ENCODE measurements at regions not wholly inside any gene's neighbourhood (a gene's known extent, or its start where the extent isn't known, plus 50 kb on each side); places are given as distances from the start of the nearest gene placed in this dataset.
"Not testable (repeated sequence)": the region's sequence is repeated elsewhere in the genome, so short reads cannot be mapped to it uniquely, and the experiment has no call there.

DNA sequence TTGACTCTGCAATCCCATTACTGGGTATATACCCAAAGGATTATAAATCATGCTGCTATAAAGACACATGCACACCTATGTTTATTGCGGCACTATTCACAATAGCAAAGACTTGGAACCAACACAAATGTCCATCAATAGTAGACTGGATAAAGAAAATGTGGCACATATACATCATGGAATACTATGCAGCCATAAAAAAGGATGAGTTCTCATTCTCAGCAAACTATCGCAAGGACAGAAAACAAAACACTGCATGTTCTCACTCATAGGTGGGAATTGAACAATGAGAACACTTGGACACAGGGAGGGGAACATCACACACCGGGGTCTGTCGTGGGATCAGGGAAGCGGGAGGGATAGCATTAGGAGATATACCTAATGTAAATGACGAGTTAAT, 81.1 kb upstream of the USP24 start:
- intact Hi-C loops (cut with micrococcal nuclease), result not testable (repeated sequence)

GRCh38 chr1:55289614-55290013, 74.5 kb upstream of the USP24 start:
- intact Hi-C loops (cut with micrococcal nuclease), result loop anchor here (10.0 kb wide), 1 partner anchor 1535 kb away; no protein-coding TSS in a partner anchor

DNA sequence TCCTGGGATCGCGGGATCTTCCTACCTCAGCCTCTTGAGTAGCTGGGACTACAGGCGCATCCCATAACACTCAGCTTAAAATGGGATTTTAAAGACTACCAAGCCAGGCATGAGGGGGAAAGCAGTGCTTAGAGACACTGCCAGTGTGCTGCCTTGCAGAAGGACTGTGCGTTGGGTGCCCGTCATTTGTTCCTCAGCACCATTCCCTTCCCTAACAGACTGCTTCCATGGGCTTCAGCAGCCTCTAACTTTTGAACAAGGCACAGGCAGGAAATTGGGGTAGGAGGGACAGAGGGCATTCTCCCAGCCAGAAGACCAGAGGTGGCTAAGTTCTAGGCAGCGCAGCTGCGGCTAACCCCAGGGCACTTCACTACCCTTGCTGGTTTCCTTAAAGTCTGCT, 73.9 kb upstream of the USP24 start:
- intact Hi-C loops (cut with micrococcal nuclease), result loop anchor here (10.0 kb wide), 1 partner anchor 1536 kb away; no protein-coding TSS in a partner anchor

DNA sequence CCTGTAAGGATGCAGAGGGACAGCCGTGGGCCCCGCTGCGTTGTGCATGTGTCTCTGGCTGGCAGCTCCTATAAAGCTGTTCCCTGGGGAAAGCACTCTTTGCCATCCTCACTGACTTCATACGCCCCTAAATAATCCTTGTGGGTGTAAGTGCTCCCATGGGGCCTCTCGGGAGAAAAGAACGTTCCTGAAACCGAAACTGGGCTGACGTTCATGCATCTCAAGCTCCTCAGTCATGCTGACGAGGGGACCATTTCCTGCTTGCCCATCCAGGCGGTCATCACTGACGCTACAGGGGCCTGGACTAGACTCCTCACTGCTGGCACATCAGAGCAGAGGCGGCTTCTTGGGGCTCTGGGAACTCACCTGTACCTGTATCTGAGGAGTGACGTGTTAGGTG, 73.1 kb upstream of the USP24 start:
- intact Hi-C loops (cut with micrococcal nuclease), result loop anchor here (10.0 kb wide), 1 partner anchor 1537 kb away; no protein-coding TSS in a partner anchor

DNA sequence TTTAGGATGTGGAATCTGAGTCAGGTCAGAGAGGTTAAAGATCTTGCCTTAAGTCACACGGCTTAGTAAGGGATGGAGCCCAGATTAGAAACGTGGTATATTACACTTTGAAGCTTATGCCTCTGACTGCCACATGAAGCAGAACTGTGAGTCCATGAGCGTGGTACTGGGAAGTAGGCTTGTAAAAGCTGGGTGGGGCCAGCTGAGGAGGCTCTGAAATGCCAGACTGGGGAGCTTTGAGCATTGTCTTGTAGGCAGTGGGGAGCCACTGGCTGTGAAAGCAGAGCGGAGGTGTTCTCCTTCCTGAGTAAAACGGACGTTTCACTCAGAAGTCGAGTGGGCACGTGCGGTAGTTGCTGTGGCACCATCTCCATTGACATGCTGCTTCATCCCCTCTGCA, 72.6 kb upstream of the USP24 start:
- intact Hi-C loops (cut with micrococcal nuclease), result loop anchor here (10.0 kb wide), 1 partner anchor 1537 kb away; no protein-coding TSS in a partner anchor

- intact Hi-C loops (cut with micrococcal nuclease), result loop anchor here (10.0 kb wide), 1 partner anchor 1538 kb away; no protein-coding TSS in a partner anchor
These were observed 71.9 kb upstream of the USP24 start for GRCh38 chr1:55286856-55287602.

- intact Hi-C loops (cut with micrococcal nuclease), result loop anchor here (2.0 to 10.0 kb wide), 3 partner anchors 53 to 1539 kb away; no protein-coding TSS in a partner anchor
These were observed 70.7 kb upstream of the USP24 start for GRCh38 chr1:55285834-55286233.

- intact Hi-C loops (cut with micrococcal nuclease), result loop anchor here (2.0 to 10.0 kb wide), 3 partner anchors 54 to 1540 kb away; no protein-coding TSS in a partner anchor
These were observed 69.7 kb upstream of the USP24 start for GRCh38 chr1:55284856-55285255.

DNA sequence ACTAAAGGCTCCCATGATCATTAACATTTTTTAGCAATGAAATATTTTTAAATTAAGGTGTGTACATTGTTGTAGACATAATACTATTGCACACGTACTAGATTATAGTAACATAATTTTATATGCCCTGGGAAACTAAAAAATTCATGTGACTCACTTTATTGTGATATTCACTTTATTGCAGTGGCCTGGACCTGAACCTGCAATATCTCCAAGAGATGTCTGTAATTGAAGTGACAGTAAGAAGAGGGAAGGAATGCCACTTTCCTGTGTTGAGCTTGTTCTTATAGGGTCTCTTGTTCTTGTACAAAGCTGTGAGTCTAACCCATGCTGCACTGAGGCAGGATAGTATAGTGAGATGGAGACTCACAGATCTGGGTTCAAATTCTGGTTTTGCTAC, 66.9 kb upstream of the USP24 start:
- intact Hi-C loops (cut with micrococcal nuclease), result loop anchor here (10.0 kb wide), 1 partner anchor 1543 kb away; no protein-coding TSS in a partner anchor

GRCh38 chr1:55280731-55281130, 65.6 kb upstream of the USP24 start:
- intact Hi-C loops (cut with micrococcal nuclease), result loop anchor here (10.0 kb wide), 1 partner anchor 1544 kb away; no protein-coding TSS in a partner anchor

DNA sequence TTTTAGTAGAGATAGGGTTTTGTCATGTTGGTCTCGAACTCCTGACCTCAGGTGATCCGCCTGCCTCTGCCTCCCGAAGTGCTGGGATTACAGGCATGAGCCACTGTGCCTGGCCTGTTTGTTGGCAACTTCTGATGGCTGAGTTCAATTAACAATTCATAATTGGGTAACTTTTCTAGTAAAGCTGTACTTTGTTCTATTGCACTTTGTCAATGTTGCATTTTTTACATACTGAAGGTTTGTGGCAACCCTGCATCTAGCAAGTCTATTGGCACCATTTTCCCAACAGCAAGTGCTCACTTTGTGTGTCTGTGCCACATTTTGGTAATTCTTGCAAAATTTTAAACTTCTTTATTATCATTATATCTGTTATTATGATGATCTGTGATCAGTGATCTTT, 64.5 kb upstream of the USP24 start:
- intact Hi-C loops (cut with micrococcal nuclease), result loop anchor here (10.0 kb wide), 1 partner anchor 1545 kb away; no protein-coding TSS in a partner anchor

GRCh38 chr1:55278378-55278777, 63.2 kb upstream of the USP24 start:
- intact Hi-C loops (cut with micrococcal nuclease), result no loop called here

DNA sequence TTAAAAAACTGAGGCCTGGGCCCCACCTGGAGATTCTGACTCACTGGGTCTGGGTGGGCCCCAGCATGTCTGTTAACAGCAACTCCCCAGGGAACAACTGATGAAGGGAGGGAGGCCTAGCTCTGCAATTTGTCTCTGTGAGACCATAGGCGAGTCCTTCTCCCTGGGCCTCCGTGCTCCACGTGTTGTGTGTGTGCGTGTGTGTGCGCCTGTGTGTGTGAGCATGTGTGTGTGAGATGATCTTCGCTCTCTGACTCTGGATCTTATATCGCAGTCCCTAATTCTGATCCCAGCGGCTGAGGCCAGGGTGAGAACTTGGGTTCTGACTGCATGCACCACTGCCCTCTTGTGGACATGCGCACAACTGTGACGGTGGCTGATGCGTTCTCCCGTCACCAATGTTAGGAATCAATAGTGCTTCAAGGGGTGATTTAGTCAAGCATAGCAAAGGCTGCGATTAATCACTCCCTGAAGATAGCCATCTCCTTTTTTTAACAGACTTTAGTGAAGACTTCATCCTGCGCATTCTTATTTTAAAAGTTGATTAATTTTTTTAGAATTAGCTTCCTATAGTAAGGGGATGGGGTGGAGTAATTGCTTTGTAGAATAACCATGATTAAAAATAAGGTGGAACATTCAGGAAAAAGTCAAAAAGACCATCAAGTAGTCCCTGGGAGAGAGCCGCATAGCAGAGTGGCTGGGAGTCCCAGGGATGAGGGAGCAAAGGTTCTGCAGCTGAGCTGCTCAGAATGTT, 62.4 kb upstream of the USP24 start:
- intact Hi-C loops (cut with micrococcal nuclease), result loop anchor here (1.0 to 2.0 kb wide), 7 partner anchors 19 to 332 kb away; partner anchors contain the start of gene USP24

GRCh38 chr1:55276671-55277376, 61.7 kb upstream of the USP24 start:
- intact Hi-C loops (cut with micrococcal nuclease), result loop anchor here (1.0 to 2.0 kb wide), 7 partner anchors 18 to 332 kb away; partner anchors contain the start of gene USP24

GRCh38 chr1:55275941-55276341, 60.8 kb upstream of the USP24 start:
- intact Hi-C loops (cut with micrococcal nuclease), result loop anchor here (2.0 kb wide), 2 partner anchors 17 to 63 kb away; no protein-coding TSS in a partner anchor

DNA sequence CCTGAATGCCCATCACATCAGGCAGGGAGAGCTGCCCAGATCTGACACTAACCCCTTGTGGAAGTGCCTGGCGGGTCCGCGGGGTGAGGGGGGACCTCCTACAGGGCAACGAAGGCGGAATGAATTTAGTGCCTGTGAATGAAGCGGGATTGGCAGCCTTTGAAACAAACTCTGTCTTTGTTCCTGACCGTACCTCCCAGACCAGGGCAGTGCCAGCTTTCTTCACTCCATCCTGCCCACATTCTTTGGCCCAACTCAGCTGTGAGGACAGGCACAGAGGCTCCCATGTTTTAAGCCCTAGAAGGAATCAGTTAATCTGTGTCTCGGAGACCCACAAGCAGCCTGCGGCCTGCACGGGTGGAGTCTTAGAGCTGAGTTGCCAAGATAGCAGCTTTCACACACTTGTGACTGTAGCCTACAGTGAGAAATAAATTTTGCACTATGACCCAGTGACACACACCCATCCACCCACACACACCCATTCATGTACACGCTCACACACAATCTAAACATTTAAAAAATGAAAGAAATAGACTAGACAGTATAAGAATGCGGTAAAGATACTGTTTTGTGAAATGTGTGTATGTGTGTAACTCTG, 60.1 kb upstream of the USP24 start:
- intact Hi-C loops (cut with micrococcal nuclease), result no loop called here

GRCh38 chr1:55272994-55273393, 57.8 kb upstream of the USP24 start:
- intact Hi-C loops (cut with micrococcal nuclease), result no loop called here
